ENCODE measurements at regions not wholly inside any gene's neighbourhood (a gene's known extent, or its start where the extent isn't known, plus 50 kb on each side); places are given as distances from the start of the nearest gene placed in this dataset.

DNA sequence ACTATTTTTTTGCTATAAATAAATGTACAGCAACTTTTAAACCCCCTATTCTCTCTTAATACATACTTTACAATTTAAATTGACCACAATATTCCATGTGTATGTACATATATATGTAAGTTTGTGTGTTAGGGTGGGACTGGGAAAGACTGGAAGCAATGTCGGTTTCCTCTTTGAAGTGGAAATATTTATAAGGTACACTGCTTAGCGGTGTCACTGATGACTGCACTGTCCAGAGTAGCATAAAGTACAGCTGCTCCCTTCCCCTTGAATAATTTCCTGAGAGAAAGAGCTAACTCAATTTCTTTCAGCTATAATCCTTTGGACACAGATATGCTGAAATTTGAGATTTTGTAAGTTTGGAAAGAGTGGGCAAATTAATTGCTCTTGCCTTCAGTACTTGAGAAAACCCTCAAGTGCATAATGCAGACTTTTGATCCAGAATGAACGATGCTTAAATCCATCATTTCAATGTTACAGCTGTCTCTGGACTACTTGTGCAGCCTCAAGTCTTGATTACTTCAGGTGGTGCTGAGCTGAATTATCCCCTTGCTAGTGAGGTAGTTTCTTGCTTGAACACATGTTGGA is 267.0 kb upstream of the CFAP20DC start:
- no peak overlapping the region for H3K4me3 ChIP-seq (ENCODE audit: low read depth, low read length)
- TF ChIP-seq, protein P1, sequence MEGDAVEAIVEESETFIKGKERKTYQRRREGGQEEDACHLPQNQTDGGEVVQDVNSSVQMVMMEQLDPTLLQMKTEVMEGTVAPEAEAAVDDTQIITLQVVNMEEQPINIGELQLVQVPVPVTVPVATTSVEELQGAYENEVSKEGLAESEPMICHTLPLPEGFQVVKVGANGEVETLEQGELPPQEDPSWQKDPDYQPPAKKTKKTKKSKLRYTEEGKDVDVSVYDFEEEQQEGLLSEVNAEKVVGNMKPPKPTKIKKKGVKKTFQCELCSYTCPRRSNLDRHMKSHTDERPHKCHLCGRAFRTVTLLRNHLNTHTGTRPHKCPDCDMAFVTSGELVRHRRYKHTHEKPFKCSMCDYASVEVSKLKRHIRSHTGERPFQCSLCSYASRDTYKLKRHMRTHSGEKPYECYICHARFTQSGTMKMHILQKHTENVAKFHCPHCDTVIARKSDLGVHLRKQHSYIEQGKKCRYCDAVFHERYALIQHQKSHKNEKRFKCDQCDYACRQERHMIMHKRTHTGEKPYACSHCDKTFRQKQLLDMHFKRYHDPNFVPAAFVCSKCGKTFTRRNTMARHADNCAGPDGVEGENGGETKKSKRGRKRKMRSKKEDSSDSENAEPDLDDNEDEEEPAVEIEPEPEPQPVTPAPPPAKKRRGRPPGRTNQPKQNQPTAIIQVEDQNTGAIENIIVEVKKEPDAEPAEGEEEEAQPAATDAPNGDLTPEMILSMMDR (IDR thresholded peaks at IDR 0.05; ENCODE audit: low read depth, low read length): no peak

DNA sequence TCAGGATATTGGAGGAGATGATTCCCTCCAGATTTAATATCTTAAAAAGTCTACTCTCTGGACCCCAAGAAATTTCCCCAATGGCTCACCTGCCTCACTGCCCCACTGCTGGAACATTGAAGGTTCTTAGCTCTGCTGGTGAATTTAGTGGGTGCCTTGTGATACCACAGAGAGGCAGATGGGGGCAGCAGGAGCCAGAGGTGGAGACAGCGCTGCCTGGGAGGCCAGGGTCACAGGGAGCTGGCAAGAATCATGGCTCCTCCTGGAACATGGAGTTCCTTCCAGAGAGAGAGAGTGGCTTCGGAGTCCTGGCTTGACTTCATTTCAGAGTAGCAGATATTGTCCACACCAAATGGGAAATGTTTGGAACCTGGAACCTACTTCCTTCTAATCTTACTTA is 263.5 kb upstream of the CFAP20DC start:
- no peak overlapping the region for H3K4me3 ChIP-seq (ENCODE audit: low read depth, low read length)
- TF ChIP-seq, protein P1 (IDR thresholded peaks at IDR 0.05; ENCODE audit: low read depth, low read length): peak; percentile 61

DNA sequence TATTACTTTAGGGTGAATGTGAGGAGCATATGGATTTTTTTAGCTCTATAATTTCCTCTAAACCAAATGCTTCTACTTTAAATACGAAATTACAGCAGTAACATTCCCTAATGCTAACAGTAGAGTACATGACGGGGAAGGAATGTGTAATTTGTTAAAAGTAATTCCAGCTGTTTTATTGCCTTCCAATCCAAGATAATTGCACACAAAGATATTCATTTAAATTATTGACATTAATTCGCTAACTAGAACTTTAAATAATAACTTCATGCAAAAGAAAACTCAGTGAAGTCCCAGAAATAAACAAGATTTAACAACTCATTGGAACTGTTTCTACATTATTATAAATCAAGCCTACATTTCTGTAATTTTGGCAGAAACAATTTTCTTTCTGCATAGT is 261.4 kb upstream of the CFAP20DC start:
- TF ChIP-seq, protein P1 (IDR thresholded peaks at IDR 0.05; ENCODE audit: low read depth, low read length): no peak
- H3K4me3 ChIP-seq (ENCODE audit: low read depth, low read length): no peak overlapping the region

DNA sequence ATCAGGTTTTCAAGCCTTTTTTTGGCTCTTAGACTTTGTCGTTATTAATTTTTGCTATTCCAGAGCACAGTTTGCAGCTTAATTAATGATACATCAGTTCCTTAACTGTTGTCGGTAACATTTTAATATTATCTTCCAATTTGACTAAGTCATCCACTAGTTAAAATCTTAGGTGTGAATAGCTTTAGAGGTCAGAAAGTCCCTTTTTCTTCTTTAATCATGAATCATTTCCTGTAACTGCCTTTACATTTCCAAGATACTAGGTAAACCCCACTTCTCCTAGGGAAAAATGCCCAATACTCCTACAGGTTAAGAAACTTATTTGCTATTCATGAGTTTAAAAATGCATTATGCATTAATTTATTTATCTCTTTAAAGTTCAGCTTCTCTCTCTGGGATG is 260.9 kb upstream of the CFAP20DC start:
- TF ChIP-seq, protein P1 (IDR thresholded peaks at IDR 0.05; ENCODE audit: low read depth, low read length): no peak
- no peak overlapping the region for H3K4me3 ChIP-seq (ENCODE audit: low read depth, low read length)

DNA sequence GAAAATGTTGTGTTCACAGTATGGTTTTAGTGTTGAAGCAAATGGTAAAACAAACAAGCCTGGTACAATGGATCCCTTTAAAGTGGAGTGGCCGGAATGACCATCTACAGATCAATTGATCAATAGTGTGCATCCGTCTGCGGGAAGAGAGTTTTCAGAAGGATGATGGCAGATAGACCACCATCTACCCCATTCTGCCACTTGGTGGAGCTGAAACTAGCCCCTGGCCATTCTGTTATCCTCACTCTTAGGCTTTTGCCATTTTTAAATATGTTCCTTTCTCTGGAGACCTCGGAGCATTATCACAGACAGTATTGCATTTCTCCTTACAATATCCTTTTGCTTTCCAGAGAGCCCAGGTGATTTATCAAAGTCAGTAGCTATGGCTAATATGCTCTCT is 258.9 kb upstream of the CFAP20DC start:
- no peak overlapping the region for H3K4me3 ChIP-seq (ENCODE audit: low read depth, low read length)
- TF ChIP-seq, protein P1 (IDR thresholded peaks at IDR 0.05; ENCODE audit: low read depth, low read length): no peak

DNA sequence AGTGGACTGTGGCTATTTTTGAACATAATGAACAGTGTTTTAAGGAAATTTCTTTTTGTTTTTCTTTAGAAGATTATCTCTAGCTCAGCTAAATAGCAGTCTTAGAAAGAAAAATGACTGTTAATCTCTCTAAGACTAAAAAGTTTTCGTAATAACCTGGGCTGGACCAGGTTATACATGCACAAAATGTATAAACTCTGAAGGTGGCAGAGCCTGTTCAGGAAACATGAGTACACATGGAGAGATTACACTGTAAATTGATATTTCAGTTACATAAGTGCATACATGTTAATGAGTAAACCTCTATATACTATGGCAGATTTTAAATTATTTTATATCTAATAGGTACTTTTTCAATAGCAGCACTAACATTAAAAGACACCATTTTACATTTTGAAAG is 258.2 kb upstream of the CFAP20DC start:
- TF ChIP-seq, protein P1 (IDR thresholded peaks at IDR 0.05; ENCODE audit: low read depth, low read length): no peak

DNA sequence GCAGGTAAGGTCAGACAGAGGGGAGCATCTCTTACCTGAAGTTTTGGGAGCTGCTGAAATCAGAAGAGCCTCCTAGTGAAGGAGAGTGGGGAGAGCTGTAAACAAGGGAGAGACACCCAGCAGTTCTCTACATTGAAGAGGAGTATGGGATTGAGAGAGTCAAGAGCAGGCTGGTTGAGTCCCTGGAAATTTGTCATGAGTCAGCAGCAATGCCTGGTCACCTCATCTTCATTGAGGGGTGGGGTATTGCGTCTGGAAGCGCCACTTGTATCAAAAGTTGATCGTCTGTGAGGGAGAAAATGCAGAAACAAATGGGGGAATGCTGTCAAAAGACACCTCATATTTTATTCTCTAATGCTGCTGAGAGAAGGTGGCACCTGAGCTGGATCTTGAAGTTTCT is 256.6 kb upstream of the CFAP20DC start:
- no peak overlapping the region for H3K4me3 ChIP-seq (ENCODE audit: low read depth, low read length)
- TF ChIP-seq, protein P1 (IDR thresholded peaks at IDR 0.05; ENCODE audit: low read depth, low read length): no peak

More for the DNA sequence above, 258.2 kb upstream of the CFAP20DC start:
- no peak overlapping the region for H3K4me3 ChIP-seq (ENCODE audit: low read depth, low read length)

Measured in WI38 (cell line).